ENCODE measurements at regions not wholly inside any gene's neighbourhood (a gene's known extent, or its start where the extent isn't known, plus 50 kb on each side); places are given as distances from the start of the nearest gene placed in this dataset.
"Not testable (repeated sequence)": the region's sequence is repeated elsewhere in the genome, so short reads cannot be mapped to it uniquely, and the experiment has no call there.

DNA sequence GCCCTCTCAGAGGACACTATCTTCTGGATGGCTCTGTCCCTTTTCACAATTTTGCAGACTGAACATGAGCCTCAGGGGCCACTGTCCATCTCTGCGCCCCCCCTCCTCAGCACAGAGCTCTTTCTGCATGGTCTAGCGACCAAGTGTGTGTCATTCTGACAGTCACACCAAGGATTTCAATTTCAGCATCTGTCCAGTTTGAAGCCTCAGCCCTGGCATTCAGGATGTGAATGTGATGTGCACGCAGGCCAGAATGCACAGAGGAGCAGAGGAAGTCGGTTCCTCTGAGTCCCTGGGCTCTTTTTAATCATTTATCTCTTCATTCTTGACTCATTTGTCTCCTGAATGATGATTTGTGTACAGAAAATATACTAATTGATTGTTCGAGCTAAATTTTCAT is 102.0 kb upstream of the PWP1 start:
- no peak for DNase-seq (ENCODE audit: low read depth)

DNA sequence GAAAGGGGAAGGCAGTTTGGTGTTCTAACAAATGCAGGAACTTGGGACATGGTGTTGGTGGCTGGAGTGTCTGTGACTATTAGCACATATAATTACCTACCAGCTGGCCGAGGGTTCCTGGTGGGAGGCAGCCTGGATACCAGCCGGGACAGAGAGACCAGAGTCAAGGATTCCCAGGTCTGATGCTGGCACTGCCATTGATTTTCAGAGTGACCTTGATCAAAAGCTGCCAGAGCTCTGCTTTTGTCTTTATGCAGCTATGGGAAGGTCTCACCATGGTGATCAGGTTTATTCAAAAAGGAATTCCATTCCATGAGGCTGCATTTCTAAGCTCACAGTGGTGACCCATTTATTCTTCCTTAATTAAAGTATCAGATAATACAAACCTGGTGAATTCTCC is 101.0 kb upstream of the PWP1 start:
- no peak for DNase-seq (ENCODE audit: low read depth)

DNA sequence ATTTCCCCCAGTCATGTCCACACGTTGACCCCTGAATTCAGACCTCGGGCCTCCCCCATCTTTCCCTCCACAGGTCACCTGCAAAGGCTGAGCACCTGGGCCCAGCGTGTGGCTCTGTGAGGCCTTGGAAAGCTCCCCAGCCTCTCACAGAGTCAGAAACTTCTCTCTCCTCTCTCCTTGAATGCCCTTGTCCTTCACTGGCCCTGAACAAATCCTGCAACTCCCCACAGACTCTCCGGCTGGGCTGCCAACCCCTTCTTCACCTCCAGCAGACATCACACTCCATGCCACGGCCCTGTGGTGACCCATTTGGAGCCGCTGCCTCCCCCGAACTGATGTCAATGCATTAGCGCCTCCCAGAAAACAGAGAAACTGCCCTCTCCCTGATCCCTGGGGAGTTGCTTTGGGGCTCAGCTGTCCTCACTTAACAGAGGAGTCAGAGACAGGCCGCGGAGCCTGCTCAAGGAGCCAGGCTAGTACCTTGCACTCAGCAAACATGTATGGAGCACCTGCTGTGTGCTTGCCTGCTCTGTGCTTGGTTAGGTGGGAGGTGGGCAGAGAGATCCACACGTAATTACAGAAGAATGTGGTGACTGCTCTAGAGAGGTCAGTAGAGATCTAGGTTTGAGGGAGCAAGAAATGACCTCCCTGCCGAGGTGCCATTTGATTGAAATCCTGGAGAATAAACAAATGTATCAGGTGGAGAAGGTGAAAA is 99.2 kb upstream of the PWP1 start:
- no peak for DNase-seq (ENCODE audit: low read depth)

DNA sequence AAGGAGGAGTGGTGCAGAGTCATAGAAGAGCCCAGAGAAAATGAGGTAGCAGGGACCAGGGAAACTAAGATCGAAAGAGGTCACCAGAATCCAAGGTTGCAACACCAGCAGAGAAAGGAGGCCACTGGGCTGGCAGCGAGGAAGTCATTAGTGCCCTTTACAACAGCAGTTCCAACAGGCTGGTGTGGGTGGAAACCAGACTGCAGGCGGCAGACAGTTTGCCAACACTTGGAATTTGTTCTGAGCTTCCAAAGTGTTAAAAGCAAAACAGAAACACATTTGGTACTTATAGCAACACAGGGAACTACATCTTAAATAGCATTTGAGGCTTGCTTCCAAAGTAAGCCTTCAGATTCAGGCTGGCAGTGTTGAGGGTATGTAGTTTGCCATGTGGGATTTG is 95.2 kb upstream of the PWP1 start:
- DNase-seq (ENCODE audit: low read depth) = no peak

DNA sequence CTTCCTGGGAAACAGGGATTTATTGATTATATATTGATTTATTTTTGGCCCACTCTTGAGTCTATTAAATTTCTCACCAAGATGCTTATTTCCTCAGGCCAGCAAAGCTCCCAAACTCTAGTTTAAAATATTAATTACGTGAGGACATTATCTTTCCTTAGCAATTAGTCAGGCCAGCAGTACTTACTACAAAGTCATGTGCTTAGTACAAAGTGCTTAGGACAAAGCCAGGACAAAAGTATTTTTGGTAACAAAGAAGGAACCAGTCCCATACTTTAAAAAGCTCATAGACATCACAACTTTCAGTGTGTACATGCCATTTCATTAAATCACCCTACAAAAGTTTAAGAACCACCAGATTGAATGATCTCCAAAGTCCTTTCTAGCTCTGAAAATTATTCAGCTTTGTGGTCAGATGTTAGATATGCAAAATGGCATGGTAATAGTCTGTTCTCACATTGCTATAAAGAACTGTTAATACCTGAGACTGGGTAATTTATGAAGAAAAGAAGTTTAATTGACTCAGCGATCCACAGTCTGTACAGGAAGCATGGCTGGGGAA is 94.7 kb upstream of the PWP1 start:
- no peak for DNase-seq (ENCODE audit: low read depth)

DNA sequence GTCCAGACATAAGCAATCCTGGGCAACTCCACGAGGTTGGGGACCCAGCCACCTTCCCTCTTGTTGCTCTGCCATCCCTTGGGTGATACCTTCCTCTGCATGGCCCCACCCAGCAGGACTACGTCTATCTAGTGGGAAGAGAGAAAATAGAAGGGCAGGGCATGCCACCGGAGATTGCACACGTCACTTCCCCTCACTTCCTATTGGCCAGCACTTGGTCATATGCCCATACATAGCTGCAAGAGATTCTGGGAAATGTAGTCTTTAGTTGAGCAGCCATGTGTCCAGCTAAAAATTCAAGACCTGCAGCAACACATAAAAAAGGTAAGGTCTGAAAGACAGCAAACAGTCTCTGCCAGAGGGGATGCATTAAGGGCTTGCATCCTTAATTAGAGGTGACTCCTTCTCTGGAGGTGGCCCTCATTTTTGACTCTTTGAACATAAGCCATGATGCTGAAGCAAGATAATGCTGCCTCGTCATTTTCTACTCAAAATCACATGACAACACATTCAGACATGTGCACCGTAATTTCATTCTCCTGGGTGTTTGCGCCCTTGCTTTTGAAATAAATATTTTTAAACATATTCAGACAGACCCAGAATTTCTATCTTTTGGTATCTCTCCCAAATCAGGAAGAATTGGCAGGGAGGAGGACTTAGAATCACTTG is 91.8 kb upstream of the PWP1 start:
- DNase-seq (ENCODE audit: low read depth) = no peak

DNA sequence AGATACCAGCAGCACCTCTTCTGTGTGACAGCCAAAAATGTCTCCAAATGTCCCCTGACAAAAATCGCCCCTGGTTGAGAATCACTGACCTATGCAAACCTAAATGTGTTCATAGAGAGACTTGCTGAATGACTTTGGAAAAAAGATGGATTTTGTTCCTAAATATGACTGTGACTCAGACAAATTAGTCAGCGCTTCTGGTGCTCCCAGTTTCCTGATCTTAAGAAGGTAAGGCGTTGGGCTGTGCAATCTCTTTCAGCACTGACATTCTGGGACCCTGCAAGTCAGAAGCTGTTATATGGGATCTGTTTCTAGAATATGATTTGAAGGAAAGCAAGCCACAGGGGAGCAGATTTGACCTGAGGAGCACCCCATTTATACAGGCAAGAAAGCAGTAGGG is 90.6 kb upstream of the PWP1 start:
- DNase-seq (ENCODE audit: low read depth) = no peak

DNA sequence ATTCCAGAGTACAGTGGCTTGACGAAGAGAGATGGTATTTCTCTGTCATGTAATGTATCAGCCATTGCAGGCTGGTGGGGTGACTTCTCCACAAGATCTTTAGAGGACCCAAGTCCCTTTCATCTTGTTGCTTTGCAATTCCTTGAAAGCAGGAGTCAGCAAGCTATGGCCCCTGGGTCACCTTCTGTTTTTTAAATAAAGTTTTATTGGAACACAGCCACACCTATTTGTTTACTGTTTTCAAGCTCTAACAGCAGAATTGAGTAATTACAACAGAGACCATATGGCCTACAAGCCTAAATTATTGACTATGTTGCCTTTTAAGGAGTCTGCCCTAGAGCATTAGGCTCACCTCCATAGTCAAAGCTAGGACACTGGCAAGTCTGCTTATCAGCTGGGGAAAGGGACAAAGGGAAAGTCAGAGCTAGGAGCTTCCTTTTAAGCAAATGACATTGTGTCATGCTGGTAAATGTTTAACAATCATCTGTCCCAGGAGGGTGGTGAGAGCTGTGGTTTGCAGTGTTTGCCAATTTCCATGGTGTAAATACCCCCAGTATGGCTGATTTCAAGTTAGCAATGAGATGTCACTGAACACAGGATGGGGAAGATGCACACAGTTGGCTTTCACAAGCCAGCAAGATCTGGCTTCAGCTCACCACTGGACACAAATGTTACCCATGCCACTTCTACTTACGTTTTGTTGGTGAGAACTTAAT is 87.7 kb upstream of the PWP1 start:
- no peak for DNase-seq (ENCODE audit: low read depth)

DNA sequence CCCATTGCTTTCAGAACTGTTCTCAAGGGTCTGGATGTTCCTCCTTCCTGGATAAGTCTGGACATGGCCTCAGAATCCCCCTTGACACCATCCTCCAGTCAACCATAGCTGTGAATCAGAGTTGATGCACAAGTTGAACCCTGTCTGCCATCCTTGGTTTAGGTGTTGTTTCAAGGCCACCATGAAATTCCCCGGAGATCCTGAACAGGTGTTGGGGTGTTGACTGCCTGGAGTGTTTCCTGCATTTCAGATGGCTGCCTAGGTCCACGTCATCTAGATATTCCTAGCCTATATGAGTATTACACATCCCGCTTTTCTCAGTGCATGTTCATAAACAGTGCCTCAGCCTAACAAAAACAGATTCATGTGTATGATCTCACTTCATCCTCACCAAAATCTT is 86.7 kb upstream of the PWP1 start:
- DNase-seq (ENCODE audit: low read depth) = no peak

DNA sequence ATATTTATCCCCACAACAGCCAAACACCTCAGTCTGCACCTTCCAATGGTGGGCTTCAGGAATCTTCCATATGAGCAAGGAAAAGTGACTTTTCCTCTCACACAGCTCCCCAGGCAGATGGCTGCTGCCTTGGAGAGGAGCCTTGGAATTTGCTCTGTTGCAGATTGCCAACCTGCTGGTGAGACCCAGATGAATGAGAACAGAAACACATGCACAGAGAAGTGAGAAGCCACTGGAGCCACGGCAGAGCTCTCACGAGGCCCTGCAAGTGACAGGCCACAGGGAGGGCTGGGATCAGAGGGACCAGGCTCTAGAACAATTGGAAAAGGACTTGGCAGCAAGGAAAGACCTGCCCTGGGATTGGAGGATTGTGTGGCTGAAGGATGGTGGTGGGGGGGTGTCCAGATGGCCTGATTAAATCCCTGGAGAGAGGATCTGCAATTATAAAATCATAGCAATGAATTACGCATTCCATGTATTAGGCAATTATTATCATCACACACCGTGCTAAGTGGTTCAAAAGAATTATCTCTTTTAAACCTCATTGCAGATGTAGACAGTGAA is 84.9 kb upstream of the PWP1 start:
- DNase-seq (ENCODE audit: low read depth) = no peak

DNA sequence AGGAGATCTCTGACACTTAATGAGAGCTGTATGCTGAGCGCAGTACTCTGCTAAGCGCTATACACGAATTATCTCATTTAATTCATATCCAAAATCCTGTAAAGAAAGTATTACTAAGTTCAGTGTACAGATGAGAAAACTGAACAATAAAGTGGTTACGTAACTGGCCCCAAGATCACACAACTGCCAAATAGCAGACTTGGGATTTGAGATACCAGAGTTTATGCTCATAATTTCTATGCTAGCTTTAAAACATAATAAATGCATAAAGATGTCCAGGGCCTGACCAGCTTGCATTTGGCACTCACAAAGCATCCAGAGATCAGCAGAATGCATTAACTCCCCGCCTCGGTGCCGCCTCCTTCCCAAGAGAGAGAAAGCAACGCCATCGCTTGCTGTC is 83.2 kb upstream of the PWP1 start:
- DNase-seq (ENCODE audit: low read depth) = no peak

DNA sequence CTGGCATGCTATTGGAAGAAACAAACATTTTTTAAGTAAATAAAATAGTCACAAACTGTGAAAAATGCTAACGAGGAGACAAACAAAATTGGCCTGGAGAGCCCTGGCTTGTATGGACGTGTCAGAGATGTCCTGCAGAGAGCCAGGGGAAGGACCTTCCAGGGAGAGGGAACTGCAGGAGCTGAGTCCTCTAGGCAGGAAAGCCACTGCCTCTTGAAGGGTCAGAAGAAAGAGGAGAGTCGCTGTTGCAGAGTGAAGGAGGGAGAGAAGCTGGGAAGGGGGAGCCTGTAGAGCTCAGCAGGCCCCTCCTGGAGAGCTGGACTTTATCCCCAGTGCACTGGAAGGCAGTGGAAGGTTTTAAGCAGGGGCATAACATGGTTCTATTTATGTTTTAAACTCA is 80.3 kb upstream of the PWP1 start:
- no peak for DNase-seq (ENCODE audit: low read depth)

DNA sequence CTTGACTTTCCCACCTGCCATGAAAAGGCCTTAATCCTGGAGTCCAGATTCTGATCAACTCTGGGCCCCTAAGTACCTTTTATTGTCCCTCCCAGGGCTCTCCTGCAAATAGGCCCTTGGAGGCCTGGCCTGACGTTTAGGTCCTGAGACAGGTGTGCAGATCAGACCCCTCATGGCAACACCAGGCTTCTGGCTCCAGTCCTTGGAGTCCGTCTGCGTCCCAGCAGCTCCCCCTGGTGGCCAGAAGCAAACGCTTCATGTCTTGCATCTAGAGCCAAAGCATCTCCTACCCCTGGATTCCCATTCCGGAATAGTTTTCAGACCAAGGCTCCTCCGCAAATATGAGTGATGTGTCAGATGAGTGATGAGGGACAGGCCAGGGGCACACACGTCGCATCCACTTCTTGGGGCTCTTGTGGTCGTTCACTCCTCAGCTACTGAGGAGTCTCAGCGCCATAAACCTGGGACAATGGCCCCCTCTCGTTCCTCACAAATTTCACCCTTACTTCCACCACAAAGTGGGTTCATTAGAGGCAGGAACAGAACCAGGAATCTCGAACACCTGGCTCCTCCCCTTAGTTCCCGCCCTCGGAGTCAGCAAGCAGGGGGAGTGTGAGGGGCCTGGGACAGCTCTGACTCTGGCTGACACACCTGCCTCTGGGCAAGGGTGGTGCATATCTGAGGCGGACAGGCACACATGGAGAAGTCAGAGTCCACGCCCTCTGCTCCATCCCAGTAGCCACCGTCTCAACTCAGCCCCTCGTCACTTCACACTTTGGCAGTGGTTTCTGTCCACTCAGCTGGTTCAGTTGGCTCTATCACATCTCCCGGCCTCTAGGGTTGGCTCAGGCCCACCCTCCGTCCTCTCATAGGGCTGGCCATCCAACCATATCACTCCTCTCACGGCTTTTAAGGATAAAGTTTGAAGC is 77.9 kb upstream of the PWP1 start:
- peak; percentile 29 for DNase-seq (ENCODE audit: low read depth)

DNA sequence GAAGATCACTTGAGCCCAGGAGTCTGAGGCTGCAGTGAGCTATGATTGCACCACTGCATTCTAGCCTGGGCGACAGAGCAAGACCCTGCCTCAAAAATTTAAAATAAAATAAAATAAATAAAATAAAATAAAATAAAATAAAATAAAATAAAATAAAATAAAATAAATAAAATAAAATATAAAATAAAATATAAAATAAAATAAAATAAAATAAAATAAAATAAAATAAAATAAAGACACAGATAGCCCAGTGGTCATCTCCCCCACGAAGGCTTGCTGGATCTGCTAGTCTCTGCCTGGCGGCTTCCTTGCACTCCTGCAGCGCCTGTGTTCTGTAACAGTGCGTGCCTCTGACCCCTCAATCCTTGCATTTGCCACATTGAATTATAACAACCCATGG is 76.8 kb upstream of the PWP1 start:
- not testable (repeated sequence) for DNase-seq (ENCODE audit: low read depth)

DNA sequence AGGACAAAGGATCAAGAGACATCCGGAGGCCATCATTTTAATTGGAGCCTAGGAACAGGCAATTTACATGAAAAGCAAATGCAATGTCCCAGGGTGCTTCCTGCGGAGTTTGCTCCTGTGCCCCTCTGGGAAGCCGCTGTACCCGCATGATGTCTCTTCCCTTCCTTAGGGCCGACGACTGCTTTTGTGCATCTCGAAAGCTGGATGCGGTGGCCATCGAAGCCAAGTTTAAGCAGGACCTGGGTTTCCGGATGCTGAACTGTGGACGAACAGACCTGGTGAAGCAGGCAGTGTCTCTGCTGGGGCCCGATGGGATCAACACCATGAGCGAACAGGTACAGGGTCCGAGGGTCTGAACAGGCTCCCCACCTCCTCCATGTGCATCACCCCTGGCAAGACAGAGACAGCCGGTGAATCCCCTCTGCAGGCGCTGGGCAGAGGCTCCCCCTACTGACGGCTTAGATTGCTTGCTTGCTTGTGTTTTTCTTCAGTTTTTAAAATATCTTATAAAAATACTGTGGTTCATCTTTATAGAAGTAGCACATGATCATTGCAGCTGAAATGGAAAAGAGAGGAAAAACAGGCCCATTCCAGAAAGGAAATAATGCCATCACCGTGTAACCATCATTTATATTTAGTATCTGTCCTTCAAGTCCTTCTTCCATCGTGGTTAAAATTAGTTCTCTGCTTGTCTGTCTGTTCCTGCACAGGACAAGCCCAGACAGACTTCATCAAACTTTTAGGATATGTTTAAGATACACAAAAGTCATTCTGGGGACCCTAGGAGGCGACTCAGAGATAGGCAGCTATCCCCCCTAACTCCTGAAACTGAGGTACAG is 75.4 kb upstream of the PWP1 start:
- DNase-seq (ENCODE audit: low read depth) = no peak

DNA sequence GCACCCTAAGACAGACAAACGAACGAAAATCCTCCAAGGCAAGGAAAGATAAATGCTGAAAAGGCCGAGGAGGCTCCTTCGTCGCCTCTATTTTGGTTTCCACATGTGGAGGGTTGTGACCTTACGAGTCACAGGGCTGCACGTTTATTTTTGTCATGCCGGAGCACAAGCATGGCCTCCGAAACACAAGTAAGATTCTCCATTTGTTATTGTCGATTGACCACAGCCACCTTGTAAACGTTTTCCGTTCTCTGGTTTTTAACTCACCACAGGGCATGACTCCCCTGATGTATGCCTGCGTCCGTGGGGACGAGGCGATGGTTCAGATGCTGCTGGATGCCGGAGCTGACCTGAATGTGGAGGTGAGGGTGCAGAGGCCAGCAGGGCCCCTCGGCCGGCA is 73.1 kb upstream of the PWP1 start:
- no peak for DNase-seq (ENCODE audit: low read depth)

DNA sequence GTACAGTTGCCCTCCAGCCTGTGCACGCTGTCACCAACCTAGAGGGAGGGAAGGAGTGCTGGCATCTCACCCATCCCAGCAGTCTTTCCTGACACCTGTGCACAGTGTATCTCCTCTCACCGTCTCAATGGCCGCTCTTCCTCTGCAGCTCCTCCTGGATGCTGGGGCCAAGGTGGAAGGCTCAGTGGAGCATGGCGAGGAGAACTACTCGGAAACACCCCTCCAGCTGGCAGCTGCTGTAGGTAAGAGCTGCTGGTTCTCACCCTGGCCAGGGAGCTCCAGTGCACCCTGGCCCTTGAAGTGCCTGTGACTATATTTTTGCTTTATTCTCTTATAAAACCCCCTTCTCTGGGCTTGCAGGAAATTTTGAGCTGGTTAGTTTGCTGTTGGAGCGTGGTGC is 68.7 kb upstream of the PWP1 start:
- DNase-seq (ENCODE audit: low read depth) = no peak

DNA sequence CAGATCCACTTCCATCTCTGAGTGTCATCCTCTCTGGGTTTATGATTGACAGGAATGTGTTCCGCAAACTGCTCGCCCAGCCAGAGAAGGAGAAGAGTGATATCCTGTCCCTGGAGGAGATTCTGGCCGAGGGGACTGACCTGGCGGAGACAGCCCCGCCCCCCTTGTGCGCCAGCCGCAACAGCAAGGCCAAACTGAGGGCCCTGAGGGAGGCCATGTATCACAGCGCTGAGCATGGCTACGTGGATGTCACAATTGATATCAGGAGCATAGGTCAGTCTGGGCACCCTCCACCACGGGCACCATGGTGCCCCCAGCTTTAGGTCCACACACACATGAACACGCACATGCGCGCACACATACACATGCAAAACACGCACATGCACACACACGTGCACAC is 67.5 kb upstream of the PWP1 start:
- no peak for DNase-seq (ENCODE audit: low read depth)

DNA sequence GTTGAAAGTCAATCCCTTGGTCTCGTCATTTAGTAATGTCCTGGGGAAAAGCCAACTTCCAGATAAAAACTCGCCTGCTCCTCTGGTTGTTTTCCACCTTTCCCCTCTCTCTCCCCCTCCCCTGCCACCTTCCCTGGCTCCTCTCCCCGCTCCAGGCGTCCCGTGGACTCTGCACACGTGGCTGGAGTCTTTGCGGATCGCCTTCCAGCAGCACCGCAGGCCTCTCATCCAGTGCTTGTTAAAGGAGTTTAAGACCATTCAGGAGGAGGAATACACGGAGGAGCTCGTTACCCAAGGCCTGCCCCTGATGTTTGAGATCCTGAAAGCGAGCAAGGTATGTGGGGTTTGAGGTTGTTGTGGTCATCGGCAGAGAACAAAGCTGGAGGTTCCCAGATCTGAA is 65.8 kb upstream of the PWP1 start:
- DNase-seq (ENCODE audit: low read depth) = no peak

DNA sequence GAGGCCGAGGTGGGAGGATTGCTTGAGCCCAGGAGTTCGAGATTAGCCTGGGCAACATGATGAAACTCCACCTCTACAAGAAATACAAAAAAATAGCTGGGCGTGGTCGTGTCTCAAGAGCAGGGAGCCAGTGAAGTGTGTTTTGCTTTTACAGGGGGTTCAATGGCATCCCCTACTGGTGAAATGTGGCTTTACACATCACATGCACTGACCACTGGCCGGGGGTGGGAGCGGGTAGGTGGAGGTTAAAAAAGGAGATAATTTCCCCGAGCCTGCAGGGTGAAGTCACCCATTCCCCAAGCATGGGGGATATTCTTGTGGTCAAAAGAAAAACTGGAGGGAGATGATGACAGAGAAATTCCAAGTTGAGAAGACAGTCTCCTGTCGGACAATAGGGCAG is 63.6 kb upstream of the PWP1 start:
- no peak for DNase-seq (ENCODE audit: low read depth)

DNA sequence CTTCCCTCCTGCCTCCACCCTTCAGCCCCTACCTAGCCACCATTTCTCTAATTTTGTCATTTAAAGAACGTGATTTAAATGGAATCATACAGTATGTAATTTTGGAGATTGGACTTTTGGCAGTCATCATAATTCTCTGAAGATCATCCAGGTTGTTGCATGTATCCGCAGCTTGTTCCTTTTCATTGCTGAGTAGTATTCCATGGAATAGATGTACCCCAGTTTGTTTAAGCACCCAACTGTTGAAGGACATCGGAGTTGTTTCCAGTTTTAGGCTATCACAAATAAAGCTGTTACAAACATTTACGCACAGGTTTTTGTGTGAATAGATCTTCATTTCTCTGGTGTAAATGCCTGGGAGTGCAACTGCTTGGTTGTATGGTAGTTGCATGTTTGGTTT is 61.1 kb upstream of the PWP1 start:
- DNase-seq (ENCODE audit: low read depth) = no peak
